ENCODE measurements at regions not wholly inside any gene's neighbourhood (a gene's known extent, or its start where the extent isn't known, plus 50 kb on each side); places are given as distances from the start of the nearest gene placed in this dataset.

- TF ChIP-seq CTCF (IDR thresholded peaks at IDR 0.05) (no peak), EP300 (IDR thresholded peaks at IDR 0.05) (no peak)
These were observed 127.9 kb downstream of the NRN1 start for GRCh38 chr6:5878792-5879191.

Data from ovary (tissue), 3 donors.